GM12892 (cell line): ENCODE measurements at regions not wholly inside any gene's neighbourhood (a gene's known extent, or its start where the extent isn't known, plus 50 kb on each side); places are given as distances from the start of the nearest gene placed in this dataset.

Experiments
- POLR2A ChIP-seq: IDR thresholded peaks from 2 replicates; pipeline ENCODE4 v1.6.1; 2011; ENCODE audit warnings: low read depth, low read length, control low read depth
- POLR2AphosphoS5 ChIP-seq: IDR thresholded peaks from 2 replicates; pipeline ENCODE4 v1.6.1; 2011; ENCODE audit warnings: low read depth, low read length, control low read depth

DNA sequence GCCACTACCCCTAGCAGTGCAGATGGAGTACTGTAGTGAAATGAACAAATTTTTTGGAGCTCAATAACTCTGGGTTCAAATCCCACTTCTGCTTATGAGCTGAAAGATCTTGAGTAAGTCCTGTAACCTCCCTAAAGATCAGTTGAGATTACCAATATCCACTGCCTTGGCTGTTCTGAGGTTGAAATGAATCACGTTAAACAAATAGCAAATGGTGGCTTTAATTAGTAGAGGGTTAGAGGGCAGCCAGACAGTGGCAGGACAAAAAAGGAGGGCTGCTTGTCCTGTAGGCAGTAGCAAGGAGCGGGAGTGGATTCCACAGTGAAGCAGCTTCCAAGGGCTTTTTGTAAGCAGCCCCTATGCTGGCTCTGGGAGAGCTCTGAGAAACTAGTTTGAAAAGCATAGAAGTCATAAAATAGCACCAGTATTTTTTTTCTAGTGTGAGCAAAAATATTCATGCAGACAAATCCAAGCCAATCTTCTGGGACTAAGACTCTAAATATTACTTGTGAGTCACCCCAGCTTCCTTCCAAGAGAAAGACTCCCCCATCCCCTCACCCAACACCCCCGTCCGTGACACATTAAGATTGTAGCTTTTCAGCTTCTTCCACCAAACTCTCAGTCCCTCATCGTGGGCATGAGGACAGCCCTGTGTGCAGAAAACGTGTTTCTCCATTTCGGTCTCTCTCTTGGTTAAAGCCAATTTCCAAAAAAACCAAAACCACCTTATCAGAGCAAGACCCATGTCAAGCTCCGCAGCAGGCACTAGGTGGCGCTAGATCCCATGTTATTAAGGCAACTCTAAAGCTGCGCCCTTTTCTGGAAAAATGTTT is 123.5 kb upstream of the LGALSL start:
- no peak for TF ChIP-seq POLR2AphosphoS5
- no peak for TF ChIP-seq POLR2A
